A549 (cell line): ENCODE measurements at regions not wholly inside any gene's neighbourhood (a gene's known extent, or its start where the extent isn't known, plus 50 kb on each side); places are given as distances from the start of the nearest gene placed in this dataset.

Source experiments
- CEBPB ChIP-seq, 2 experiments: fragments of >200 bp in 1 of 2; sonication (Bioruptor Twin) in 1 of 2; formaldehyde crosslinking in 1 of 2; IDR thresholded peaks; 2 replicates each; pipeline ENCODE4 v1.6.1; 2012 to 2016
- EP300 ChIP-seq, 2 experiments: fragments of >200 bp; sonication (Bioruptor Twin); formaldehyde crosslinking; IDR thresholded peaks; 2 replicates in 1 of 2; 3 replicates in 1 of 2; pipeline ENCODE4 v1.6.1; 2016 to 2017
- POLR2A ChIP-seq: IDR thresholded peaks from 2 replicates; pipeline ENCODE4 v1.6.1; 2012; ENCODE audit warnings: mild to moderate bottlenecking, low read length
- SMC3 ChIP-seq: fragments of >200 bp; sonication (Bioruptor Twin); formaldehyde crosslinking; IDR thresholded peaks from 3 replicates; pipeline ENCODE4 v1.6.1; 2018; ENCODE audit warnings: inconsistent platforms
- TP53 ChIP-seq: fragments of 250-450 bp; sonication (Bioruptor Pico); IDR thresholded peaks from 2 replicates; pipeline ENCODE4 v1.5.0; 2021; ENCODE audit warnings: mild to moderate bottlenecking, moderate library complexity
- ZFP36 ChIP-seq: fragments of 450-650 bp; IDR thresholded peaks from 2 replicates; pipeline ENCODE4 v1.6.1; 2014; ENCODE audit warnings: borderline replicate concordance; ENCODE audit not compliant: partially characterized antibody
- ZNF302 ChIP-seq: fragments of 250-450 bp; sonication (Bioruptor Pico); IDR thresholded peaks from 2 replicates; pipeline ENCODE4 v1.9.0; 2021; ENCODE audit warnings: inconsistent platforms, mild to moderate bottlenecking, moderate library complexity
- TF ChIP-seq, protein P1 (sequence below): fragments of >200 bp; sonication (Bioruptor Twin); formaldehyde crosslinking; IDR thresholded peaks from 3 replicates; pipeline ENCODE4 v1.5.1; 2016
- TF ChIP-seq, protein P2 (sequence below): fragments of 200-600 bp; sonication (generic); IDR thresholded peaks from 2 replicates; pipeline ENCODE4 v1.6.1; 2016; ENCODE audit warnings: antibody characterized with exemption, mild to moderate bottlenecking, moderate library complexity

DNA sequence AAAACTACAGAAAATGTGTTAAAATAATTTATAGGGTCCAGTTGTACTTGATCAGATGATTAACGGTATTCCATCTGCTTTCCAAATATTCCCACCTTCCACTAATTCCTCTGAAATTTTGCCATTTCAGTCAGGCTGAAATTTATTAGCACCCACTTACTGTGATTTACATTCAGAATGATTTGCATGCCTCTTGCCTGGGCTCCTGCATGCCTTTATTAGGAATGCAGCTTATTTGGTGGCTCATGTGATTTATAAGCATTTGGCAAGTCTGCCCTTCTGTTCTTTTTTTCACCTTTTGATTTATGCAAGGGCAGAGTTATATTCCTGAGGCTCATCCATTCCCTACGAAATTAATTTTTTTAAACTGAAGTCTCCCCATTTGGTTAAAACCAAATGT lies 1594.5 kb upstream of the PIK3C3 start:
- TF ChIP-seq, protein P1, sequence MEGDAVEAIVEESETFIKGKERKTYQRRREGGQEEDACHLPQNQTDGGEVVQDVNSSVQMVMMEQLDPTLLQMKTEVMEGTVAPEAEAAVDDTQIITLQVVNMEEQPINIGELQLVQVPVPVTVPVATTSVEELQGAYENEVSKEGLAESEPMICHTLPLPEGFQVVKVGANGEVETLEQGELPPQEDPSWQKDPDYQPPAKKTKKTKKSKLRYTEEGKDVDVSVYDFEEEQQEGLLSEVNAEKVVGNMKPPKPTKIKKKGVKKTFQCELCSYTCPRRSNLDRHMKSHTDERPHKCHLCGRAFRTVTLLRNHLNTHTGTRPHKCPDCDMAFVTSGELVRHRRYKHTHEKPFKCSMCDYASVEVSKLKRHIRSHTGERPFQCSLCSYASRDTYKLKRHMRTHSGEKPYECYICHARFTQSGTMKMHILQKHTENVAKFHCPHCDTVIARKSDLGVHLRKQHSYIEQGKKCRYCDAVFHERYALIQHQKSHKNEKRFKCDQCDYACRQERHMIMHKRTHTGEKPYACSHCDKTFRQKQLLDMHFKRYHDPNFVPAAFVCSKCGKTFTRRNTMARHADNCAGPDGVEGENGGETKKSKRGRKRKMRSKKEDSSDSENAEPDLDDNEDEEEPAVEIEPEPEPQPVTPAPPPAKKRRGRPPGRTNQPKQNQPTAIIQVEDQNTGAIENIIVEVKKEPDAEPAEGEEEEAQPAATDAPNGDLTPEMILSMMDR = no peak
- no peak for TF ChIP-seq ZFP36
- no peak for TF ChIP-seq SMC3
- no peak for TF ChIP-seq TP53 (CRISPR knock-in tag)
- no peak for TF ChIP-seq POLR2A
- TF ChIP-seq, protein P2, sequence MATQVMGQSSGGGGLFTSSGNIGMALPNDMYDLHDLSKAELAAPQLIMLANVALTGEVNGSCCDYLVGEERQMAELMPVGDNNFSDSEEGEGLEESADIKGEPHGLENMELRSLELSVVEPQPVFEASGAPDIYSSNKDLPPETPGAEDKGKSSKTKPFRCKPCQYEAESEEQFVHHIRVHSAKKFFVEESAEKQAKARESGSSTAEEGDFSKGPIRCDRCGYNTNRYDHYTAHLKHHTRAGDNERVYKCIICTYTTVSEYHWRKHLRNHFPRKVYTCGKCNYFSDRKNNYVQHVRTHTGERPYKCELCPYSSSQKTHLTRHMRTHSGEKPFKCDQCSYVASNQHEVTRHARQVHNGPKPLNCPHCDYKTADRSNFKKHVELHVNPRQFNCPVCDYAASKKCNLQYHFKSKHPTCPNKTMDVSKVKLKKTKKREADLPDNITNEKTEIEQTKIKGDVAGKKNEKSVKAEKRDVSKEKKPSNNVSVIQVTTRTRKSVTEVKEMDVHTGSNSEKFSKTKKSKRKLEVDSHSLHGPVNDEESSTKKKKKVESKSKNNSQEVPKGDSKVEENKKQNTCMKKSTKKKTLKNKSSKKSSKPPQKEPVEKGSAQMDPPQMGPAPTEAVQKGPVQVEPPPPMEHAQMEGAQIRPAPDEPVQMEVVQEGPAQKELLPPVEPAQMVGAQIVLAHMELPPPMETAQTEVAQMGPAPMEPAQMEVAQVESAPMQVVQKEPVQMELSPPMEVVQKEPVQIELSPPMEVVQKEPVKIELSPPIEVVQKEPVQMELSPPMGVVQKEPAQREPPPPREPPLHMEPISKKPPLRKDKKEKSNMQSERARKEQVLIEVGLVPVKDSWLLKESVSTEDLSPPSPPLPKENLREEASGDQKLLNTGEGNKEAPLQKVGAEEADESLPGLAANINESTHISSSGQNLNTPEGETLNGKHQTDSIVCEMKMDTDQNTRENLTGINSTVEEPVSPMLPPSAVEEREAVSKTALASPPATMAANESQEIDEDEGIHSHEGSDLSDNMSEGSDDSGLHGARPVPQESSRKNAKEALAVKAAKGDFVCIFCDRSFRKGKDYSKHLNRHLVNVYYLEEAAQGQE = no peak
- no peak for TF ChIP-seq EP300 (IDR thresholded peaks at IDR 0.05)
- no peak for TF ChIP-seq CEBPB (IDR thresholded peaks at IDR 0.05)
- TF ChIP-seq ZNF302 (CRISPR knock-in tag) = no peak
